ENCODE measurements at regions not wholly inside any gene's neighbourhood (a gene's known extent, or its start where the extent isn't known, plus 50 kb on each side); places are given as distances from the start of the nearest gene placed in this dataset.

GRCh38 chr12:19882346-19882745 is 443.1 kb downstream of the AEBP2 start:
- Histone ChIP-seq H3K4me3 (ENCODE audit: low read depth in 1 of 2, low read length in 2 of 2) (peak overlapping the region in 1 of 2 donors; percentile 20), H3K27ac (ENCODE audit: low read depth, low read length) (peak overlapping the region; percentile 62), H3K4me1 (ENCODE audit: insufficient read depth, low read length) (peaks cover 58% of the 10 kb centered on the region), H3K9me3 (ENCODE audit: low read length) (no peaks in the 10 kb centered on the region), H3K36me3 (ENCODE audit: insufficient read depth, low read length) (no peaks in the 10 kb centered on the region), H3K9ac (ENCODE audit: low read length) (no peak overlapping the region), H3K27me3 (ENCODE audit: control insufficient read depth in 1 of 2, insufficient read depth in 2 of 2, low read length in 2 of 2) (no peaks in the 10 kb centered on the region)

GRCh38 chr12:19884021-19884492 is 444.8 kb downstream of the AEBP2 start:
- no peaks in the 10 kb centered on the region for H3K36me3 ChIP-seq (ENCODE audit: insufficient read depth, low read length)
- H3K27ac ChIP-seq (ENCODE audit: low read depth, low read length), result peak overlapping the region; percentile 60
- no peaks in the 10 kb centered on the region for H3K27me3 ChIP-seq (ENCODE audit: control insufficient read depth in 1 of 2, insufficient read depth in 2 of 2, low read length in 2 of 2)
- no peak overlapping the region for H3K9ac ChIP-seq (ENCODE audit: low read length)
- no peaks in the 10 kb centered on the region for H3K9me3 ChIP-seq (ENCODE audit: low read length)
- peaks cover 58% of the 10 kb centered on the region for H3K4me1 ChIP-seq (ENCODE audit: insufficient read depth, low read length)
- no peak overlapping the region for H3K4me3 ChIP-seq (ENCODE audit: low read depth in 1 of 2, low read length in 2 of 2)

GRCh38 chr12:19885093-19885812 is 446.0 kb downstream of the AEBP2 start:
- Histone ChIP-seq H3K27ac (ENCODE audit: low read depth, low read length) (peak overlapping the region; percentile 60), H3K9me3 (ENCODE audit: low read length) (no peaks in the 10 kb centered on the region), H3K4me3 (ENCODE audit: low read depth in 1 of 2, low read length in 2 of 2) (no peak overlapping the region), H3K4me1 (ENCODE audit: insufficient read depth, low read length) (peaks cover 56% of the 10 kb centered on the region), H3K36me3 (ENCODE audit: insufficient read depth, low read length) (no peaks in the 10 kb centered on the region), H3K27me3 (ENCODE audit: control insufficient read depth in 1 of 2, insufficient read depth in 2 of 2, low read length in 2 of 2) (no peaks in the 10 kb centered on the region), H3K9ac (ENCODE audit: low read length) (no peak overlapping the region)

- Histone ChIP-seq H3K4me3 (ENCODE audit: low read depth in 1 of 2, low read length in 2 of 2) (no peak overlapping the region), H3K27me3 (ENCODE audit: control insufficient read depth in 1 of 2, insufficient read depth in 2 of 2, low read length in 2 of 2) (no peaks in the 10 kb centered on the region), H3K9me3 (ENCODE audit: low read length) (no peaks in the 10 kb centered on the region), H3K36me3 (ENCODE audit: insufficient read depth, low read length) (no peaks in the 10 kb centered on the region), H3K4me1 (ENCODE audit: insufficient read depth, low read length) (peaks cover 48% of the 10 kb centered on the region), H3K27ac (ENCODE audit: low read depth, low read length) (no peak overlapping the region), H3K9ac (ENCODE audit: low read length) (no peak overlapping the region)
Observed at GRCh38 chr12:19886065-19886464, 446.8 kb downstream of the AEBP2 start.

- Histone ChIP-seq H3K27me3 (ENCODE audit: control insufficient read depth in 1 of 2, insufficient read depth in 2 of 2, low read length in 2 of 2) (no peaks in the 10 kb centered on the region), H3K4me3 (ENCODE audit: low read depth in 1 of 2, low read length in 2 of 2) (no peak overlapping the region), H3K9ac (ENCODE audit: low read length) (no peak overlapping the region), H3K27ac (ENCODE audit: low read depth, low read length) (peak overlapping the region; percentile 10), H3K4me1 (ENCODE audit: insufficient read depth, low read length) (peaks cover 46% of the 10 kb centered on the region), H3K36me3 (ENCODE audit: insufficient read depth, low read length) (no peaks in the 10 kb centered on the region), H3K9me3 (ENCODE audit: low read length) (no peaks in the 10 kb centered on the region)
Observed at GRCh38 chr12:19886639-19887064, 447.4 kb downstream of the AEBP2 start.

- Histone ChIP-seq H3K9me3 (ENCODE audit: low read length) (no peaks in the 10 kb centered on the region), H3K27ac (ENCODE audit: low read depth, low read length) (no peak overlapping the region), H3K9ac (ENCODE audit: low read length) (no peak overlapping the region), H3K4me3 (ENCODE audit: low read depth in 1 of 2, low read length in 2 of 2) (no peak overlapping the region), H3K27me3 (ENCODE audit: control insufficient read depth in 1 of 2, insufficient read depth in 2 of 2, low read length in 2 of 2) (no peaks in the 10 kb centered on the region), H3K36me3 (ENCODE audit: insufficient read depth, low read length) (no peaks in the 10 kb centered on the region), H3K4me1 (ENCODE audit: insufficient read depth, low read length) (peaks cover 22% of the 10 kb centered on the region)
Observed at GRCh38 chr12:19890024-19890423, 450.7 kb downstream of the AEBP2 start.

GRCh38 chr12:19891936-19892591 is 452.8 kb downstream of the AEBP2 start:
- H3K27me3 ChIP-seq (ENCODE audit: control insufficient read depth in 1 of 2, insufficient read depth in 2 of 2, low read length in 2 of 2), result no peaks in the 10 kb centered on the region
- no peak overlapping the region for H3K9ac ChIP-seq (ENCODE audit: low read length)
- H3K4me3 ChIP-seq (ENCODE audit: low read depth in 1 of 2, low read length in 2 of 2), result no peak overlapping the region
- no peaks in the 10 kb centered on the region for H3K36me3 ChIP-seq (ENCODE audit: insufficient read depth, low read length)
- no peaks in the 10 kb centered on the region for H3K9me3 ChIP-seq (ENCODE audit: low read length)
- H3K4me1 ChIP-seq (ENCODE audit: insufficient read depth, low read length), result peaks cover 18% of the 10 kb centered on the region
- no peak overlapping the region for H3K27ac ChIP-seq (ENCODE audit: low read depth, low read length)

GRCh38 chr12:19893514-19893913 is 454.2 kb downstream of the AEBP2 start:
- Histone ChIP-seq H3K27ac (ENCODE audit: low read depth, low read length) (no peak overlapping the region), H3K36me3 (ENCODE audit: insufficient read depth, low read length) (no peaks in the 10 kb centered on the region), H3K4me1 (ENCODE audit: insufficient read depth, low read length) (peaks cover 18% of the 10 kb centered on the region), H3K27me3 (ENCODE audit: control insufficient read depth in 1 of 2, insufficient read depth in 2 of 2, low read length in 2 of 2) (no peaks in the 10 kb centered on the region), H3K9me3 (ENCODE audit: low read length) (no peaks in the 10 kb centered on the region), H3K9ac (ENCODE audit: low read length) (no peak overlapping the region), H3K4me3 (ENCODE audit: low read depth in 1 of 2, low read length in 2 of 2) (no peak overlapping the region)

GRCh38 chr12:19894050-19894449 is 454.8 kb downstream of the AEBP2 start:
- Histone ChIP-seq H3K27ac (ENCODE audit: low read depth, low read length) (no peak overlapping the region), H3K9me3 (ENCODE audit: low read length) (no peaks in the 10 kb centered on the region), H3K4me3 (ENCODE audit: low read depth in 1 of 2, low read length in 2 of 2) (no peak overlapping the region), H3K9ac (ENCODE audit: low read length) (no peak overlapping the region), H3K36me3 (ENCODE audit: insufficient read depth, low read length) (no peaks in the 10 kb centered on the region), H3K4me1 (ENCODE audit: insufficient read depth, low read length) (peaks cover 18% of the 10 kb centered on the region), H3K27me3 (ENCODE audit: control insufficient read depth in 1 of 2, insufficient read depth in 2 of 2, low read length in 2 of 2) (no peaks in the 10 kb centered on the region)

GRCh38 chr12:19894803-19895202 is 455.5 kb downstream of the AEBP2 start:
- Histone ChIP-seq H3K9me3 (ENCODE audit: low read length) (no peaks in the 10 kb centered on the region), H3K9ac (ENCODE audit: low read length) (no peak overlapping the region), H3K4me1 (ENCODE audit: insufficient read depth, low read length) (peaks cover 18% of the 10 kb centered on the region), H3K27ac (ENCODE audit: low read depth, low read length) (no peak overlapping the region), H3K4me3 (ENCODE audit: low read depth in 1 of 2, low read length in 2 of 2) (no peak overlapping the region), H3K36me3 (ENCODE audit: insufficient read depth, low read length) (no peaks in the 10 kb centered on the region), H3K27me3 (ENCODE audit: control insufficient read depth in 1 of 2, insufficient read depth in 2 of 2, low read length in 2 of 2) (no peaks in the 10 kb centered on the region)

- Histone ChIP-seq H3K9me3 (ENCODE audit: low read length) (no peaks in the 10 kb centered on the region), H3K9ac (ENCODE audit: low read length) (no peak overlapping the region), H3K27me3 (ENCODE audit: control insufficient read depth in 1 of 2, insufficient read depth in 2 of 2, low read length in 2 of 2) (no peaks in the 10 kb centered on the region), H3K36me3 (ENCODE audit: insufficient read depth, low read length) (no peaks in the 10 kb centered on the region), H3K27ac (ENCODE audit: low read depth, low read length) (no peak overlapping the region), H3K4me3 (ENCODE audit: low read depth in 1 of 2, low read length in 2 of 2) (no peak overlapping the region), H3K4me1 (ENCODE audit: insufficient read depth, low read length) (peaks cover 18% of the 10 kb centered on the region)
Observed at GRCh38 chr12:19895246-19896020, 456.1 kb downstream of the AEBP2 start.

Data from muscle layer of colon (tissue), 2 donors.